ENCODE measurements at regions not wholly inside any gene's neighbourhood (a gene's known extent, or its start where the extent isn't known, plus 50 kb on each side); places are given as distances from the start of the nearest gene placed in this dataset.

DNA sequence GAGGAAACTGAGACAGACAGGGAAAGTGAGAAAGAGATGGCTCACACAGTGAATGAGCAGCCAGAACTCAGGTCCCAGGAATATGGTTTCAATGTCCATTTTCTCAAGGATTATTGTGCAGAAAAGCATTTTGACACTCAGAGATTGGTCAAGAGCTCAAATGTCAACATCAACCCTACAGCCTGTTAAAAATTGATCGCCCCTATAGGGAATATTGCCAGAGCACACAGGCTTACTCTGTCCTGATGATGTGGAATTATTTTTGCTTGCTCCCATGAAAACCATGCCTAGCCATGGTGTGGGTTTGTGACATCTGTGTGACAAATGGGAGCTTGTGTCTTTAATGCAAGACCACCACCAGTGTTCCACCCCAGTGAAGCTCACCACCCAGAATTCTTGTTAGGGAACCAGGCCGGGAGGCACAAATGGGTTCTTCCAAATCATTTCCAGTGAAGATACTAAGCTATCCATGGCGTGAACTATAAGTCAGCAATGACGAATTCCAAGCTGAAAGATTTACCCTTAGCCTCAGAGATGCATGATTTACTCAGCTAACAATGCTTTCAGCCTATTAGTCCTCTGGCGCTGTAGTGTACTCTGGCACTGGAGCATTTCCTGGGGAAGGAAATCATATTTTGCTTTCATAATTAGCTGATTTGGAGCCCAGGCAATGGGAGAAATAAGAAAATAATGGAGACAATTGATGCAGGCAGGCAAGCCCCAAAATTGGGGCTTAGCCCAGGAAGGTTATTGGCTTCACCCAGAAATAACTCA lies 1188.2 kb upstream of the TMEM132C start:
- DNase-seq: no peak

DNA sequence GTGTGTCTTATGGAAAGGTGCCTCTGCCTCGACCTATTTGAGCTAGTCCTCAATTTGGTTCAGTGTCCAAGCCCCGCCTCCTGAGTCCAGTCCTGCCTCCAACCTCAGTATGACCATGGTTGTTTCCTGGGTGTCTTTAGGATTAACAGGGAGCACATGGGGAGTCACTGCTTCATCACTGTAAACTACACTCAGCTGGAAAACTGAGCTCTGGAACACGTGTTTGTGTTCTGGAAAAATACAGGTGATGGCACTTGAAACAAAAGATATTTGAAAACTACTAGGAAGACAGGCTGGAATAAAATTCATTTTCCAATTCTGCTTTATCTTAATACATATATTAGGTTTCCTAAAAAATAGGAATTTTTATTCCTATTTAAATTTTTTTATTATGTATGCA lies 1187.3 kb upstream of the TMEM132C start:
- DNase-seq: no peak

- no peak for DNase-seq
Observed at GRCh38 chr12:127081058-127081457, 1185.9 kb upstream of the TMEM132C start.

GRCh38 chr12:127083008-127083949 lies 1183.7 kb upstream of the TMEM132C start:
- peak; percentile 3 for DNase-seq

GRCh38 chr12:127101076-127101475 lies 1165.9 kb upstream of the TMEM132C start:
- no peak for DNase-seq

GRCh38 chr12:127106041-127106440 lies 1160.9 kb upstream of the TMEM132C start:
- DNase-seq: no peak

DNA sequence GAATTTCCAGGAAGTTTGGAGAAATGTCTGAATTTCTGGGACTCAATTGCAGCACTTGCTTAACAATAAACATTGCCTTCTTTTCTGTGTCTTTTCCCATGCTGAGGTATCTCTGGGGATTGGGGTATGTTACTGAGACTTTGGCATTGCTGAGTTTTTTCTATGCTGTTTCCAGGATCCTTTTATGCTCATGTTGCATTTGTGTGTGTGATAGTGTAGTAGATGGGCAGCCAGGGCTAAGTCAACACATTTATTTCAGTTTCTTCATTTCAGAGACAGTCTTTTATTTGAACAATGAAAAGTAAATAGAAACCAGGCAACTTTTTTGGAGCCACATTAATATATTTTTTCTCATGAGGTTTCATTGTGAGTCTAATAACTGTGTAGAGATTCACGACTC lies 1160.3 kb upstream of the TMEM132C start:
- DNase-seq: no peak

DNA sequence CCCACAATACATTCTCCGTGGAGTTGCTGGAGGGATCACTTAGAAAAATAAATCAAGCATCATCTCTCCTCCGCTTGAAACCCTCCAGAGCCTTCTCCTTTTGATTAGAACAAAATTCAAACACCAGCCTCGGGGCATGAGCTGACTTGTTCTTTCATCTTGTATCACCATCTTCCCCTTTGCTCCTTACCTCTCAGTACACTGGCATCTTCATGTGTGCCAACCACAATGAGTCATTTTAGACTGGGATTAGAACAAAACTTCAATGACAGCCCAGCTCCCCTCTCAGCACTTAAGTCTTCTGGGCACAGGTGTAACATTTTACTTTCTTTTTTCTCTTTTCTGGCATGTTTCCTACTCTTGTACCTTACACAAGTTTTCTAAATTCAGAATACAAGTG lies 1159.2 kb upstream of the TMEM132C start:
- no peak for DNase-seq

GRCh38 chr12:127108360-127109215 lies 1158.4 kb upstream of the TMEM132C start:
- DNase-seq: peak; percentile 24

DNA sequence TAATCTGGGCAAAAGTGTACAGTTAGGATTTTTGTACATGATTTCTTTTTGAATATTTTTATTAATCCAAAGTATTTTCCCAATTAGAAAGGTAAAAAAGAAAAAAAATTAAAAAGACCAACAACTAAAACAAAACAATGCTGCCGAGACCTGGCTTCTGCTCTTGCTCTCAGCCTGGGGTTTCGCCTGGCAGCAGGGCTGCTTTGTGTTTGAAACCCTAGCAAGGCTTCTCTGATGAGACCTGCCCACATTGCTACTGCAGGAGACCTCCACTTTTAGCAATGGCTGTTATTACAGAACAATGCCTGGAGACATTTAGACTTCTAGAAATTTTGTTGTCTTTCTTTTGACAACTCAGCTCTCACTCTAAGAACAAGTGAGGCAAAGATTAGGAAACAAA lies 1153.0 kb upstream of the TMEM132C start:
- DNase-seq: no peak

GRCh38 chr12:127115468-127116035 lies 1151.4 kb upstream of the TMEM132C start:
- DNase-seq: no peak

GRCh38 chr12:127118251-127118650 lies 1148.7 kb upstream of the TMEM132C start:
- no peak for DNase-seq

- no peak for DNase-seq
Observed at GRCh38 chr12:127119600-127120140, 1147.3 kb upstream of the TMEM132C start.

GRCh38 chr12:127120851-127121250 lies 1146.1 kb upstream of the TMEM132C start:
- no peak for DNase-seq

DNA sequence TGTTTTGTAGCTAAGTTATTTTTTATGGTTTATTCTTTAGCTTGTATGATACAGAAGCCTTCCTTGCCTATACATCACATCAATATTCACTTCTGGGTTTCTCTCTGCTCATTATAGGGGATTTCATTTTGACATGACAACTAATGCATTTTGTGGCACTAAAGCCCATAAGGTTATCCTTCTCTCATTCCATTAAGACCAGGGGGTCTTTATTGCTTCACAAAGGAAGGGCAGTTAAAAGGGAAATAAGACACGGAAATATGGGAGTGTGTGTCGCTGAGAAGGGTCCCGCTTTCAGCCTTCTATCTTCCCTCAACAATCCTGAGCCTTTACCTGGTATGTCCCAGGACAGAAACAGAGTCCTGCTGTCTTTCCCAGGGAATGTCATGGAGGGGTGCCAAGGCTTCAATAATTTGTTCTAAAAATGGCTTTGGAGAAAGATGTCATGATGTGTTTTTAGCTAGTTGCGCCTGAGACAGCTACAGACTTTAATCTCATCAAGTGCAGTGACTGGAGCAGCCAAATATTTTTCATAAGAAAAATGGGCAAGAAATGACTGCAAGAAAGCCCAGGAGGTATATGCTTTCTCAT lies 1145.4 kb upstream of the TMEM132C start:
- no peak for DNase-seq

DNA sequence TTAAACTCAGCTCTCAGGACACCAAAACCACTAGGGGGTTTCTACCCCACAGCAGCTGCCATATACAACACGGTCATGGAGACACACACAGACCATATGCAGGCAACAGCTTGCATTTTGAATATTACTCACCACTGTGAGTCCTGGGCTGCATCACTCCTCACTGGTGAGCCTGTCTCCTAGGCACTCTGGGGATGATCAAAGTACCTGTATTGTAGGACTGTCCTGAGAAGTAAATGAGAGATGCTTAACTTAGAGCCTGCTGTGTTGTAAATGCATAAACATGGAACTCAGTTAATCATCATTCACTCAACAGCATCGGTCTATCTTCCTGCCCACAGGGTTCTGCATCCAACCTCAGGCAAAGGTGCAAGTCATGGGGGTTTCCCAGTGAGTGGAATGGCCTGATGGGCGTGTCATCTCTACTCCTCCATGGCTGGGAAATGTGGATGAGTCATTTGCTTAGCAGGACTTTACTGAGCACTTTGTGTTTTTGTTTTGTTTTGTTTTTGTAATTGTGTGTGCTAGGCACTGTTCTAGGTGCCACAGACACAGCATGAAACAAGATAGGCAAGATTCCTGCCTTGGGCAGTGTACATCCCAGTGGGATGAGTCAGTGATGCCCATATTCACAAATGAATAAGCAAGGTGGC lies 1141.2 kb upstream of the TMEM132C start:
- no peak for DNase-seq

DNA sequence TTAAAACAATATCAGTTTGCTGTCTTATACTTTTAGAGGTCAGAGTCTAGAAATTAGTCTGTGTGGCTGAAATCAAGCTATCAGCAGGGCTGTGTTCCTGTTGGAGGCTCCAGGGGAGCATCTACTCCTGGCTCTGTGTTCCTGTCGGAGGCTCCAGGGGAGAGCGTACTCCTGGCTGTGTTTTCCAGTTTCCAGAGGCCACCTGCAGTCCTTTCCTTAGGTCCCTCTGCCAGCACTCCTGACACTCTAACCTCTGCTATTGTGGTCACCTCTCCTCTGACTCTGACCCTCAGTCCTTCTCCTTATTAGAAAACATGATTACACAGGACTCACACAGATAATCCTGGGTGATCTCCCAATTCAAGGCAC lies 1140.7 kb upstream of the TMEM132C start:
- DNase-seq: no peak

- no peak for DNase-seq
Observed at GRCh38 chr12:127127897-127128296, 1139.1 kb upstream of the TMEM132C start.

DNA sequence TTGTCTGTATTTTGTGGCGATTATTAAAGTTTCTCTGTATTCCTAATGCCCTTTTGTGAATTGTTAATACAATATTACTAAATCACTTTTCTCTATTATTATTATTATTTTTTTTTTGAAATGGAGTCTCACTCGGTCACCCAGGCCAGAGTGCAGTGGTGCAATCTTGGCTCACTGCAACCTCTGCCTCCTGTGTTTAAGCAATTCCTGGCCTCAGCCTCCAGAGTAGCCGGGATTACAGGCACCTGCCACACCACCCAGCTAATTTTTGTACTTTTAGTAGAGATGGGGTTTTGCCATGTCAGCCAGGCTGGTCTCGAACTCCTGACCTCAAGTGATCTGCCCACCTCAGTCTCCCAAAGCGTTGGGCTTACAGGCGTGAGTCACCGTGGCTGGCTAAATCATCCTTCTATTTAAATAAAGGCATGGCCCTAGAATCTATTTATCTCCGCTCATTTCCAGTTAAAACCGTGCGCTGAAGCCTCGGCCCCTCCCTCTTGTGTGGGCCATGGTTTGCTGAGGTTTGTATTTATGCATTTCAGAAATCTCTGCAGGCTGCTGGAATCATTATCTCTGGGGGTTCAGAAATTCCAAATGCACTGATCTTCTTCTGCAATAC lies 1136.4 kb upstream of the TMEM132C start:
- DNase-seq: no peak

- DNase-seq: no peak
Observed at GRCh38 chr12:127133675-127134335, 1133.2 kb upstream of the TMEM132C start.

Data from NCI-H1694 (cell line).